Keratinocyte (primary cell): ENCODE measurements at regions not wholly inside any gene's neighbourhood (a gene's known extent, or its start where the extent isn't known, plus 50 kb on each side); places are given as distances from the start of the nearest gene placed in this dataset.

Source experiments
- CTCF ChIP-seq, 3 experiments: IDR thresholded peaks in 1 of 3; conservative IDR thresholded peaks in 1 of 3; optimal IDR thresholded peaks in 1 of 3; 2 replicates in 2 of 3; 3 replicates in 1 of 3; pipeline versions ENCODE3 to v1.5.1; 2011; ENCODE audit warnings: low read length in 3 of 3, mild to moderate bottlenecking in 3 of 3, moderate library complexity in 2 of 3, control low read depth in 1 of 3, inconsistent platforms in 1 of 3; ENCODE audit not compliant: insufficient read depth in 2 of 3; ENCODE audit errors: extremely low read depth in 1 of 3
- EZH2 ChIP-seq: IDR thresholded peaks from one replicate; pipeline ENCODE4 v1.6.1; 2012; ENCODE audit warnings: inconsistent platforms, mild to moderate bottlenecking, low read length, moderate library complexity

GRCh38 chr7:106807474-106807873 is 57.6 kb upstream of the PIK3CG start:
- no peak for TF ChIP-seq EZH2
- TF ChIP-seq CTCF (optimal IDR thresholded peaks at IDR 0.05 in 1 of 3, IDR thresholded peaks at IDR 0.05 in 1 of 3, conservative IDR thresholded peaks at IDR 0.05 in 1 of 3; ENCODE audit: extremely low read depth in 1 of 3, insufficient read depth in 2 of 3, low read length in 3 of 3): no peak
